ENCODE measurements at regions not wholly inside any gene's neighbourhood (a gene's known extent, or its start where the extent isn't known, plus 50 kb on each side); places are given as distances from the start of the nearest gene placed in this dataset.

- no peak overlapping the region for H3K27ac ChIP-seq (ENCODE audit: poor library complexity, severe bottlenecking)
- no peak for TF ChIP-seq CTCF (IDR thresholded peaks at IDR 0.05; ENCODE audit: poor library complexity, severe bottlenecking)
- H3K4me3 ChIP-seq (ENCODE audit: severe bottlenecking), result no peak overlapping the region
Observed at GRCh38 chr2:129929321-129930290, 49.9 kb upstream of the RAB6C start.

More at GRCh38 chr2:129929321-129930290, 49.9 kb upstream of the RAB6C start:
- Histone ChIP-seq H3K36me3 (ENCODE audit: low read depth) (no peaks in the 10 kb centered on the region), H3K4me1 (ENCODE audit: insufficient read depth, poor library complexity, severe bottlenecking) (no peaks in the 10 kb centered on the region), H3K27me3 (ENCODE audit: insufficient read depth, poor library complexity, severe bottlenecking) (peaks cover 6% of the 10 kb centered on the region), H3K9me3 (ENCODE audit: severe bottlenecking) (no peaks in the 10 kb centered on the region)
- ATAC-seq (ENCODE audit: low read depth) (peak; percentile 33; the same call in 1 of the 3 replicates), DNase-seq (ENCODE audit: low spot score) (no peak)
